SK-N-MC (cell line): ENCODE measurements at regions not wholly inside any gene's neighbourhood (a gene's known extent, or its start where the extent isn't known, plus 50 kb on each side); places are given as distances from the start of the nearest gene placed in this dataset.

ENCODE experiments used
- DNase-seq: peaks from one replicate; pipeline ENCODE4 v3.0.0-alpha.2; 2011; ENCODE audit warnings: low read depth, low spot score
- H3K27ac ChIP-seq: fragments of 200-600 bp; sonication (generic); 2 replicates; pipeline ENCODE4 v1.5.1; 2016; ENCODE audit warnings: mixed run types
- H3K36me3 ChIP-seq: fragments of 200-600 bp; sonication (generic); 2 replicates; pipeline ENCODE4 v1.6.1; 2017; ENCODE audit warnings: antibody characterized with exemption, low read length, mixed read lengths; ENCODE audit not compliant: insufficient read depth
- H3K4me3 ChIP-seq: fragments of 200-600 bp; sonication (generic); 2 replicates; pipeline ENCODE4 v1.5.1; 2016
- H3K9ac ChIP-seq: fragments of 200-600 bp; sonication (generic); 2 replicates; pipeline ENCODE4 v1.8.0; 2017; ENCODE audit warnings: mixed run types, mixed read lengths; ENCODE audit not compliant: insufficient read length
- H3K9me3 ChIP-seq: fragments of 200-600 bp; sonication (generic); 2 replicates; pipeline ENCODE4 v1.6.1; 2017; ENCODE audit warnings: low read depth, mild to moderate bottlenecking, antibody characterized with exemption, low read length, moderate library complexity, mixed read lengths
- EZH2 ChIP-seq: fragments of 200-600 bp; sonication (generic); IDR thresholded peaks from one replicate; pipeline ENCODE4 v1.6.1; 2017; ENCODE audit warnings: antibody characterized with exemption
- FOXP2 ChIP-seq: optimal IDR thresholded peaks from 2 replicates; pipeline ENCODE3; 2011; ENCODE audit warnings: mild to moderate bottlenecking, moderate library complexity; ENCODE audit not compliant: insufficient read depth; ENCODE audit errors: extremely low read length, control extremely low read depth
- POLR2AphosphoS5 ChIP-seq: IDR thresholded peaks from 2 replicates; pipeline ENCODE4 v1.6.1; 2012; ENCODE audit warnings: mild to moderate bottlenecking, low read depth, low read length, borderline replicate concordance

- H3K9me3 ChIP-seq = no peaks in the 10 kb centered on the region
- H3K27ac ChIP-seq = no peak overlapping the region
- no peak overlapping the region for H3K9ac ChIP-seq
- H3K4me3 ChIP-seq = no peak overlapping the region
- TF ChIP-seq POLR2AphosphoS5 = no peak
- no peak for TF ChIP-seq EZH2
- TF ChIP-seq FOXP2 = no peak
- no peak for DNase-seq
- H3K36me3 ChIP-seq = no peaks in the 10 kb centered on the region
These were observed 71.9 kb upstream of the ATP5PO start for GRCh38 chr21:33987461-33987860.

- no peak for DNase-seq
- no peak overlapping the region for H3K27ac ChIP-seq
- H3K36me3 ChIP-seq = no peaks in the 10 kb centered on the region
- no peak overlapping the region for H3K4me3 ChIP-seq
- H3K9ac ChIP-seq = no peak overlapping the region
- H3K9me3 ChIP-seq = no peaks in the 10 kb centered on the region
- TF ChIP-seq EZH2 (no peak), POLR2AphosphoS5 (no peak)
These were observed 69.8 kb upstream of the ATP5PO start for GRCh38 chr21:33985117-33986050.

- TF ChIP-seq POLR2AphosphoS5 (no peak), EZH2 (no peak), FOXP2 (no peak)
- Histone ChIP-seq H3K27ac (no peak overlapping the region), H3K4me3 (no peak overlapping the region), H3K9ac (no peak overlapping the region), H3K36me3 (no peaks in the 10 kb centered on the region), H3K9me3 (no peaks in the 10 kb centered on the region)
- no peak for DNase-seq
These were observed 68.4 kb upstream of the ATP5PO start for GRCh38 chr21:33984021-33984481.

GRCh38 chr21:33981391-33982101 is 65.9 kb upstream of the ATP5PO start:
- Histone ChIP-seq H3K4me3 (no peak overlapping the region), H3K36me3 (no peaks in the 10 kb centered on the region), H3K27ac (no peak overlapping the region), H3K9ac (no peak overlapping the region), H3K9me3 (no peaks in the 10 kb centered on the region)
- DNase-seq = no peak
- TF ChIP-seq POLR2AphosphoS5 = no peak
- no peak for TF ChIP-seq EZH2
- no peak for TF ChIP-seq FOXP2

- DNase-seq = no peak
- TF ChIP-seq EZH2 (no peak), FOXP2 (no peak), POLR2AphosphoS5 (no peak)
- no peaks in the 10 kb centered on the region for H3K36me3 ChIP-seq
- no peak overlapping the region for H3K27ac ChIP-seq
- no peaks in the 10 kb centered on the region for H3K9me3 ChIP-seq
- H3K4me3 ChIP-seq = no peak overlapping the region
- no peak overlapping the region for H3K9ac ChIP-seq
These were observed 64.8 kb upstream of the ATP5PO start for GRCh38 chr21:33980276-33980916.

GRCh38 chr21:33978585-33978984 is 63.0 kb upstream of the ATP5PO start:
- no peaks in the 10 kb centered on the region for H3K36me3 ChIP-seq
- H3K9ac ChIP-seq = no peak overlapping the region
- no peak overlapping the region for H3K4me3 ChIP-seq
- no peak for DNase-seq
- H3K27ac ChIP-seq = no peak overlapping the region
- no peak for TF ChIP-seq POLR2AphosphoS5
- no peak for TF ChIP-seq EZH2
- no peak for TF ChIP-seq FOXP2
- H3K9me3 ChIP-seq = no peaks in the 10 kb centered on the region

GRCh38 chr21:33977721-33978369 is 62.2 kb upstream of the ATP5PO start:
- no peak overlapping the region for H3K4me3 ChIP-seq
- no peaks in the 10 kb centered on the region for H3K36me3 ChIP-seq
- TF ChIP-seq POLR2AphosphoS5 = no peak
- TF ChIP-seq FOXP2 = no peak
- TF ChIP-seq EZH2 = no peak
- DNase-seq = no peak
- no peak overlapping the region for H3K27ac ChIP-seq
- H3K9me3 ChIP-seq = no peaks in the 10 kb centered on the region
- no peak overlapping the region for H3K9ac ChIP-seq

- Histone ChIP-seq H3K27ac (no peak overlapping the region), H3K9me3 (no peaks in the 10 kb centered on the region), H3K4me3 (no peak overlapping the region), H3K36me3 (no peaks in the 10 kb centered on the region), H3K9ac (no peak overlapping the region)
- DNase-seq = no peak
- TF ChIP-seq POLR2AphosphoS5 = no peak
- no peak for TF ChIP-seq EZH2
- TF ChIP-seq FOXP2 = no peak
These were observed 61.6 kb upstream of the ATP5PO start for GRCh38 chr21:33977017-33977720.
